LoVo (cell line): ENCODE measurements at regions not wholly inside any gene's neighbourhood (a gene's known extent, or its start where the extent isn't known, plus 50 kb on each side); places are given as distances from the start of the nearest gene placed in this dataset.
"Not testable (repeated sequence)": the region's sequence is repeated elsewhere in the genome, so short reads cannot be mapped to it uniquely, and the experiment has no call there.

ENCODE experiments used
- DNase-seq: peaks from one replicate; pipeline ENCODE4 v3.0.0-alpha.2; 2016; ENCODE audit warnings: low spot score

DNA sequence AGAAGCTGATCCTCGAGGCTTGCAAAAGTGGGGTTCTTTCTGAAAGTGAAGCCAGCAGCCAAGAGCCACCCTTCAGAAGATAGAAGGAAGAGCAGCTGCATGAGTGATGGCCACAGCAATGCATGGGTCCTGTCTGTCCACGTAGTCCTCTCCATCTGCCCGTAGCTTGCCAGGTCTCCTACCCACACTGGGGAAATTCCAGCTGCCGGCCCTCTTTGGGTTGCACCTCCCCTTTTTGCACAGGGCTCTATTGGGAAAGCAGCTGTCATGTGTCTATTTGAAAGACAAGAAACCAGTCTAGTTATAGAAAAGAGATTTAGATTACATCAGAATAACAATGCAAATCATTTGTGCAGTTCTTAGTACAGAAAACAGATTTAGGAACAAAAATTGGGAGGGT, 204.4 kb downstream of the GIPC2 start:
- no peak for DNase-seq

- peak; percentile 56 for DNase-seq
These were observed 208.8 kb downstream of the GIPC2 start for GRCh38 chr1:78254517-78254916.

GRCh38 chr1:78255383-78255782, 209.6 kb downstream of the GIPC2 start:
- DNase-seq, result no peak

DNA sequence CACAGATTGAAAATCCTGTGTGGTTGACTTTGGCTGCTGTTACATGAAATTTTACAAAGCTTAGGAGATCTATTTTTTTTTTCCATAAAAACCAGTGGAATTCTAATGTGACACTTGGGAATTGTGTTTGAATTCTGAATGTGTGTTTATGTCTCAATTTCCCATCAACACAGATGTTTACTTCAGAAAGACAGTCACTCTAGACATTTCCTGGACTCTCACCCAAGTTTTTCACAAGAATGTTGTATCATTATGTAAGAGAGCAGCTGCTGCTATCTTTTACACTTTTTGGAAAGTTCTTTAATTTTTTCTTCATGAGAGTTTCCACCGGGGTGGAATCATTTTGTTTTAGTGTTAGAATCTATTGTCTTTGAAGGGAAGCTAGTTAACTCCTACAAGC, 210.1 kb downstream of the GIPC2 start:
- DNase-seq, result no peak

GRCh38 chr1:78263459-78263858, 217.7 kb downstream of the GIPC2 start:
- DNase-seq, result no peak

GRCh38 chr1:78263946-78264345, 218.2 kb downstream of the GIPC2 start:
- DNase-seq, result no peak

DNA sequence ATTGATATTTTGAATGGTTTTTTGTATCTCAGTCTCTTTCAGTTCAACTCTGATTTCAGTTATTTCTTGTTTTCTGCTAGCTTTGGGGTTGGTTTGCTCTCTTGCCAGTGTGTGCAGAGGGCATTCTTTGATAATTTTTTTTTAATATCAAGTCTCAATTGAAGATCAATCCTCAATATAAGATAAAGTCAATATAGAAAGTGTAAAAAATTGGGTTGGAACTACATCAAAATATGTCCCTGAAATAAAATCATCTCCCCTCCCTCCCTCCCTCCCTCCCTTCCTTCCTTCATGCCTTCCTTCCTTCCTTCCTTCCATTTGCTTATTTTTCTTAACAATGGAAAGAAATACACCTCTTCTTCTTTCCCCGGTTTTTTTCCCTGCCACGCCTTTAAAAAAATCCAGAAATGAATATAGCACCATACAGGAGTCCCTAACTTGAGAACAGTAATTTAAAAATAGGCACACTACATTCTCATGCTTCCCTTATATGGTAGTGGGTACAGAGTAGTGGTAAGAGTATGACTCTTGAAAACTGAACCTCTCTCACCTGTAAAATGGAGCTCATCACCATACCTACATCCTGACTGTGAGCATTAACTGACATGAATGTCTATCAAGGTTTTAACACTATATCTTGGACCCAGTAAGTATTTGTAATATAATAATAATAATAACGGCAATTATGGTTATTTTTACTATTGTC, 221.9 kb downstream of the GIPC2 start:
- DNase-seq, result no peak

DNA sequence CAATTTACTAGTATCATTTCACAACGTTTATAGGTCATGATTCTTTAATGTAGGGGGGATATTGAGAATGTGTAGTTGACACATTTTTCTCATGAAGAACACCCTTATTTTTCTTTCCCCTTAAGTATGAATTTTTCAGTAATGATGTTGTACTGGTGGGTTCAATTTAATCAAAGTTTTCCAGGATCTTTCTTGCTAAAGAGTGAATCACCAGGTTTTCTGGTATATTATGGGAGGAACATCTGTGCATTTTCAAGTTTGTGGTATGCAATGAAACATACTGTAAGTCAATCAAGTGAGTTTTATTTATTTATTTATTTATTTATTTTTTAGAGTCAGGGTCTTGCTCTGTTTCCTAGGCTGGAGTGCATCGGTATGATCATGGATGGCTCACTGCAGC, 221.2 kb upstream of the PTGFR start:
- no peak for DNase-seq

DNA sequence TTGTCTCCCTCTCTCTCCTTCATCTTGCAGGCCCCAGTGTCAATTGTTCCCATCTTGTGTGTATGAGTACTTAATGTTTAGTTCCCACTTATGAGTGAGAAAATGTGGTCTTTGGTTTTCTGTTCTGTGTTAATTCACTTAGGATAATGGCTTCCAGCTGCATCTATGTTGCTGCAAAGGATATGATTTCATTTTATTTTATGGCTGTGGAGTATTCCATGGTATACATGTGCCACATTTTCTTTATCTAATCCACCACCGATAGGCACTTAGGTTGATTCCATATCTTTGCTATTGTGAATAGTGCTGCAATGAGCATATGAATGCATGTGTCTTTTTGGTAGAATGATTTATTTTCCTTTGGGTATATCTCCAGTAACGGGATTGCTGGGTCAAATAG, 219.4 kb upstream of the PTGFR start:
- DNase-seq, result not testable (repeated sequence)

DNA sequence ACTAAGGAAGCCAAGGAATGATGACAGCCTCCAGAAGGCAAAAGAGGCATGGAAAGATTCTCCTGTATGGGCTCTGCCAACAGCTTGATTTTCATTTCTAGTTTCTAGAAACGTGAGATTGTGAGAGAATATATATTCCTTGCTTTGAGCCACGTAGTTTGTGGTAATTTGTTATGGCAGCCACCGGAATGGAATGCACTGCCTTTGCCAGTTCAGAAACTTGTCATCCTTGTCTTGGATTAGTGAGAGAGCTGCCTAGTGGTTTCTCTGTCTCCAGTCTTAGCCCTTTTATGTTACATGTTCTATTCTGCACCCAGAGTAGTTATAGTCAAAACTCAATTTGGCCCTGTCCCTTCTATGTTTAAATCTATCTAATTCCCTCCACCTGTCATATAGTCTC, 216.0 kb upstream of the PTGFR start:
- no peak for DNase-seq

- no peak for DNase-seq
These were observed 215.3 kb upstream of the PTGFR start for GRCh38 chr1:78275456-78275855.

- no peak for DNase-seq
These were observed 214.7 kb upstream of the PTGFR start for GRCh38 chr1:78275906-78276685.

- DNase-seq, result no peak
These were observed 213.5 kb upstream of the PTGFR start for GRCh38 chr1:78277253-78277652.

GRCh38 chr1:78279051-78279450, 211.7 kb upstream of the PTGFR start:
- no peak for DNase-seq

- no peak for DNase-seq
These were observed 210.1 kb upstream of the PTGFR start for GRCh38 chr1:78280626-78281025.

- DNase-seq, result no peak
These were observed 209.2 kb upstream of the PTGFR start for GRCh38 chr1:78281580-78281979.

DNA sequence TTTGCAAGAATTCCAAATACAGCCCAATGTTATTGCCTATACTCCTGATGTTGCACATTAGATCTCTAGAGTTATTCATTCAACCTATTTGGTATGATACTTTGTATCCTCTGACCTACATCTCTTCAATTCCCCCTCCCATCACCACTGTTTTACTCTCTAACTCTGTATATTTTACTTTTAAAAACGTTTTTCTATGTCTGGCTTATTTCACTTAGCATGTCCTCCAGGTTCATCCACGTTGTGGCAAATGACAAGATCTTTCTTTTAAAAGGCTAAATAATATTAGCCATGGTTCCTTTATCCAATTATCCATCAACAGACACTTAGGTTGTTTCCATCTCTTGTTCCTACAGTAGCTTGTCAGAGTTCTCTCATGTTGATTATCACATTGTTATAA, 207.1 kb upstream of the PTGFR start:
- DNase-seq, result no peak

DNA sequence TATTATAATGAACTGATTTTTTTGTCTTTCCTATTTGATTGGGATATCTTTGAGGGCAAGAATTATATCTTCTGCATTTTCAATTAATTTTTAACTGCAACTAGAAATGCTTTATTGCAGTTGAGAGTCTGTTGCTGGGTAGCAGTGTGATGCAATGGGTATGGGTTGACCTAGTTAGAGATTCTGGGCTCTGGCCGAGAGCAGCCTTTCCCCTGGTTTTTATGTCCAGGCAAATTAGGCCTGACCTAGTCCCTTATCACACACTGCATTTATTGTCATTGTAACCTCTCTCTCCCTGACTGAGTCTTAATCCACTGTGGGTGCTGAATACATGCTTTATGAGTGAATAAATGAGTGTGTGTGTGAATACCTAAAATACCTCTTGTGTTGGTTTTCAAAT, 206.4 kb upstream of the PTGFR start:
- no peak for DNase-seq

DNA sequence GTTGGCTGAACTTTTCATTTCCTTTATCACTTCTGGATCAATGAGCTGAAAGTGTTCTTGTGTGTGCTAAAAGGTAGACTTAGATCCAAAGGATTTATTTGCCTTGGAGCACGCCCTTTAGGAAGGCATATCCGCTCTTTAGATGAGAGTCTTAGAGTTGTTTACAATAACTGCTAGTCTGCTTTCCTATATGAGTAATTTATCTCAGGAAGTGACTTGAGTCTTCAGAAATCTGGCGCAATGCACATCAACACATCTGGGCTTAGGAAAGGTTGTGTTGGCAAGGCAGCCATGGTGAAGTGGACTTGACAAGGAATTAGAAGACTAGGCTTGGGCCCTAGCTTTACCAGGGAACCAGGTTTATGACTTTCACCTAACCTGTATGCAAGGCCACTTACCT, 204.1 kb upstream of the PTGFR start:
- no peak for DNase-seq

- DNase-seq, result no peak
These were observed 201.2 kb upstream of the PTGFR start for GRCh38 chr1:78289603-78290002.

GRCh38 chr1:78291418-78291817, 199.4 kb upstream of the PTGFR start:
- DNase-seq, result no peak

GRCh38 chr1:78291872-78292271, 198.9 kb upstream of the PTGFR start:
- no peak for DNase-seq

GRCh38 chr1:78292361-78292760, 198.4 kb upstream of the PTGFR start:
- no peak for DNase-seq

GRCh38 chr1:78297836-78298235, 192.9 kb upstream of the PTGFR start:
- no peak for DNase-seq
